NB4 (cell line): ENCODE measurements at regions not wholly inside any gene's neighbourhood (a gene's known extent, or its start where the extent isn't known, plus 50 kb on each side); places are given as distances from the start of the nearest gene placed in this dataset.

ENCODE experiments used
- DNase-seq: peaks from one replicate; pipeline ENCODE4 v3.0.0; 2010; ENCODE audit warnings: low read depth
- H3K4me3 ChIP-seq: one replicate; pipeline ENCODE4 v1.5.1; 2011; ENCODE audit warnings: mild to moderate bottlenecking, low read depth, low read length, moderate library complexity
- CTCF ChIP-seq: IDR thresholded peaks from one replicate; pipeline ENCODE4 v1.5.1; 2012; ENCODE audit warnings: low read depth, low read length
- MAX ChIP-seq: IDR thresholded peaks from 2 replicates; pipeline ENCODE4 v1.6.1; 2011; ENCODE audit warnings: low read depth, low read length
- MYC ChIP-seq: IDR thresholded peaks from 2 replicates; pipeline ENCODE4 v1.6.1; 2011; ENCODE audit warnings: low read depth, low read length
- POLR2A ChIP-seq: IDR thresholded peaks from 2 replicates; pipeline ENCODE4 v1.6.1; 2011; ENCODE audit warnings: mild to moderate bottlenecking; ENCODE audit not compliant: insufficient read length; ENCODE audit errors: extremely low read depth

GRCh38 chr5:97406946-97407676, 224.1 kb upstream of the RIOK2 start:
- TF ChIP-seq CTCF (no peak), POLR2A (no peak), MAX (no peak), MYC (no peak)
- no peak overlapping the region for H3K4me3 ChIP-seq
- no peak for DNase-seq

- DNase-seq, result no peak
- H3K4me3 ChIP-seq, result no peak overlapping the region
- no peak for TF ChIP-seq CTCF
- TF ChIP-seq MAX, result no peak
- no peak for TF ChIP-seq POLR2A
- no peak for TF ChIP-seq MYC
These were observed 225.3 kb upstream of the RIOK2 start for GRCh38 chr5:97408331-97408730.

GRCh38 chr5:97412959-97413358, 229.9 kb upstream of the RIOK2 start:
- no peak overlapping the region for H3K4me3 ChIP-seq
- no peak for DNase-seq
- no peak for TF ChIP-seq MAX
- TF ChIP-seq CTCF, result no peak
- no peak for TF ChIP-seq MYC
- no peak for TF ChIP-seq POLR2A

- TF ChIP-seq POLR2A (no peak), MYC (no peak), MAX (no peak), CTCF (no peak)
- DNase-seq, result no peak
These were observed 234.9 kb upstream of the RIOK2 start for GRCh38 chr5:97417986-97418385.

GRCh38 chr5:97418462-97418861, 235.4 kb upstream of the RIOK2 start:
- H3K4me3 ChIP-seq, result no peak overlapping the region
- no peak for DNase-seq
- TF ChIP-seq MYC, result no peak
- no peak for TF ChIP-seq CTCF
- TF ChIP-seq POLR2A, result no peak
- TF ChIP-seq MAX, result no peak

More at GRCh38 chr5:97417986-97418385, 234.9 kb upstream of the RIOK2 start:
- no peak overlapping the region for H3K4me3 ChIP-seq
